Uterus (tissue), 3 donors: ENCODE measurements at regions not wholly inside any gene's neighbourhood (a gene's known extent, or its start where the extent isn't known, plus 50 kb on each side); places are given as distances from the start of the nearest gene placed in this dataset.

Experiments used
- DNase-seq, 2 donors: peaks; one replicate each; pipeline ENCODE4 v3.0.0-alpha.2; 2019 to 2020
- H3K27ac ChIP-seq, 2 donors: fragments of 200-600 bp; sonication (generic); 1 replicate in 1 of 2; 2 replicates in 1 of 2; pipeline ENCODE4 v1.5.1; 2016 to 2018
- H3K27me3 ChIP-seq, 2 donors: fragments of 200-600 bp; sonication (generic); one replicate each; pipeline ENCODE4 v1.5.1; 2018 to 2019; ENCODE audit warnings: control low read depth in 1 of 2
- H3K36me3 ChIP-seq, 2 donors: fragments of 200-600 bp; sonication (generic); one replicate each; pipeline ENCODE4 v1.5.1; 2019; ENCODE audit warnings: control low read depth in 1 of 2
- H3K4me1 ChIP-seq, 2 donors: fragments of 200-600 bp; sonication (generic); one replicate each; pipeline ENCODE4 v1.5.1; 2018 to 2019; ENCODE audit warnings: control low read depth in 1 of 2
- H3K4me3 ChIP-seq, 2 donors: fragments of 200-600 bp; sonication (generic); 1 replicate in 1 of 2; 2 replicates in 1 of 2; pipeline ENCODE4 v1.5.1; 2018 to 2019; ENCODE audit warnings: mild to moderate bottlenecking in 1 of 2
- H3K9me3 ChIP-seq, 2 donors: fragments of 200-600 bp; sonication (generic); one replicate each; pipeline ENCODE4 v1.5.1; 2019; ENCODE audit warnings: control low read depth in 1 of 2
- POLR2A ChIP-seq, 2 donors: fragments of 450-650 bp; IDR thresholded peaks; one replicate each; pipeline ENCODE4 v1.6.1; 2016; ENCODE audit warnings: antibody characterized with exemption in 2 of 2, mild to moderate bottlenecking in 1 of 2, moderate library complexity in 1 of 2
- intact Hi-C: fragments of 100-400 bp; cut with DNase I; formaldehyde crosslinking; loops from one replicate; pipeline ENCODE4 v1.15.1; 2023; ENCODE audit warnings: low total_unique reads
- TF ChIP-seq, protein P1 (sequence below), 4 experiments: fragments of 200-600 bp in 2 of 4; fragments of 450-650 bp in 2 of 4; sonication (generic) in 2 of 4; IDR thresholded peaks; one replicate each; pipeline ENCODE4 v1.5.1; 2016 to 2019; ENCODE audit warnings: antibody characterized with exemption in 4 of 4, mild to moderate bottlenecking in 2 of 4, moderate library complexity in 1 of 4
- donor health status: DM: yes; HTN: yes; CAD: no.

DNA sequence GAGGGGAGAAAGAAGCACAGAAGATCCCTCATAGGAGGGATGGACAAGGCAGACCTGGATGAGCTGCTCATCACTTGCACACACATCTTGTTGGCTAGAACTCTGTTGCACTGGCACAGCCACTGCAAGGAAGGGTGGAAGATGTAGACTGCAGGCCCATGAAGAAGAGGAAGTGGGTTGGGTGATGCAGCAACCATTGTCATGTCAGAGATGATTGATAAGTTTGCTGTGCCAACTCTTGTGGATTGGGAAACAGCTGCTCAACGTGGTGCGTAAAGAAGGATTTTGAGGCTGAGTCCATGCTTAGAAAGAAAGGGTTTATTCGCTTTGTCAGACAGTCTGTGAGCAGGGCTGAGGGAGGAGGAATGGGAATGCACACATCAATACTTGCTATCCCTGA lies 161.4 kb upstream of the MPHOSPH6 start:
- DNase-seq, result no peak
- no peaks in the 10 kb centered on the region for H3K9me3 ChIP-seq
- no peak overlapping the region for H3K4me3 ChIP-seq
- intact Hi-C loops, result no loop called here
- TF ChIP-seq, protein P1, sequence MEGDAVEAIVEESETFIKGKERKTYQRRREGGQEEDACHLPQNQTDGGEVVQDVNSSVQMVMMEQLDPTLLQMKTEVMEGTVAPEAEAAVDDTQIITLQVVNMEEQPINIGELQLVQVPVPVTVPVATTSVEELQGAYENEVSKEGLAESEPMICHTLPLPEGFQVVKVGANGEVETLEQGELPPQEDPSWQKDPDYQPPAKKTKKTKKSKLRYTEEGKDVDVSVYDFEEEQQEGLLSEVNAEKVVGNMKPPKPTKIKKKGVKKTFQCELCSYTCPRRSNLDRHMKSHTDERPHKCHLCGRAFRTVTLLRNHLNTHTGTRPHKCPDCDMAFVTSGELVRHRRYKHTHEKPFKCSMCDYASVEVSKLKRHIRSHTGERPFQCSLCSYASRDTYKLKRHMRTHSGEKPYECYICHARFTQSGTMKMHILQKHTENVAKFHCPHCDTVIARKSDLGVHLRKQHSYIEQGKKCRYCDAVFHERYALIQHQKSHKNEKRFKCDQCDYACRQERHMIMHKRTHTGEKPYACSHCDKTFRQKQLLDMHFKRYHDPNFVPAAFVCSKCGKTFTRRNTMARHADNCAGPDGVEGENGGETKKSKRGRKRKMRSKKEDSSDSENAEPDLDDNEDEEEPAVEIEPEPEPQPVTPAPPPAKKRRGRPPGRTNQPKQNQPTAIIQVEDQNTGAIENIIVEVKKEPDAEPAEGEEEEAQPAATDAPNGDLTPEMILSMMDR (IDR thresholded peaks at IDR 0.05), result no peak
- TF ChIP-seq POLR2A (IDR thresholded peaks at IDR 0.05), result no peak
- no peaks in the 10 kb centered on the region for H3K4me1 ChIP-seq
- H3K27ac ChIP-seq, result no peak overlapping the region
- H3K27me3 ChIP-seq, result no peaks in the 10 kb centered on the region
- no peaks in the 10 kb centered on the region for H3K36me3 ChIP-seq

DNA sequence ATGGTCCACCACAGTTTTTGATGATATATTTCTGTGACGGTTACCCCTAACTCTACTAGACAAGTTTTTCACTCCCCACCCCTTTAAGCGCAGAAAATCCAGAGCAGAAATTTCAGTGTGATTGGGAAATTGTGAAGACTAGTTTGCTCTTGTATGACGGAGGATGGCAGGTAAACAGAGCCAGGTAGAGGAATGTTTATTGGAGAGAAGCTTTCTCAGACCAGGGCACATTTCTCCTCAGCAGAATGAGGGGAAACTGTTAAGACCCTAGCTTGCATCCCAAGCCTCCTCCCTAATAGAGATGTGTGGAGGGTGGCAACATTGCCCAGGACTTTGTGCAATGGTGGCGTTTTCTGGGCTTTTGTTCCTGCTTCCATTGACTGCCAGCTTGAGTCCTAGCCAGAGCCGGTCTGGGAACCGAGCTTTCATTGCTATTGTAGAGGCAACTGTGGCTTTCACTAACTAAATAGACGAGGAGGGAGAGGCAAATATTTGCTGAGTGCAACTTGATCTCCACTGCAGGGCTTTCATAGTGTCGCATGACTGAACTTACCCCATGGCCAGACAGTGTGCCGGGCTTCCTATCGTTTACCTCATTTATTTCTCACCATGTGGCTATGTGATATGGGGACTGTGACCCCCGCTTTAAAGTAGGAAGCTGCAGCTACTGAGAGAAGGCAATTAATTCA lies 159.6 kb upstream of the MPHOSPH6 start:
- Histone ChIP-seq H3K9me3 (no peaks in the 10 kb centered on the region), H3K4me3 (no peak overlapping the region), H3K27me3 (no peaks in the 10 kb centered on the region), H3K36me3 (no peaks in the 10 kb centered on the region), H3K27ac (no peak overlapping the region), H3K4me1 (no peaks in the 10 kb centered on the region)
- no peak for DNase-seq
- TF ChIP-seq, protein P1 (IDR thresholded peaks at IDR 0.05), result no peak
- TF ChIP-seq POLR2A (IDR thresholded peaks at IDR 0.05), result no peak
- intact Hi-C loops, result no loop called here

DNA sequence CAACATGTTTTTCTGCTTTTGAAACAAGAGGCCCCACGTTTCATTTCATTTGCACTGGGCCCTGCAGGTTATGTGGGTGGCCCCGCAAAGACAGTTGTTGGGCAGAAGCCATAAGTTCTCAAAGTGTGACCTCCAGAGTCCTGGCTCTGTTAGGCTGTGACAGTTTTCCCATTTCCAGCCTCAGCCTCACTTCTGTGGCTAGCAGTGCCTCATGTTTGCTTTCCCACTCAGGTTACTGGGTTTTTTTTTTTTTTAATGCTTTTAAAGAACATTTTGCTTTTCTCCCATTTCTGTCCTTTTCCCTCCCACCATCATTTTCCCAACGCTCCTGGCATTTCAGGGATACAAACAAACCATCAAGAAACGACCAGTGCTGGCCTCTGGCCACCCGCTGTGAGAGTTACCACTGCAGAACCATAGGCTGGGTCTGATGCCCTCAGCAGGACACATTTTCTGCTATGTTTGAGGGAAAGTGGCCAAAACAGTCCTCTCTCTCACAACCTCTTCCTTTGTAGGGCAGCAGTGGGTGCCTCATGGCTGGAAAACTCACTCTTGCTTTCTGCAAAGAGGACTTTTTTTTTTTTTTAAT lies 159.0 kb upstream of the MPHOSPH6 start:
- Histone ChIP-seq H3K4me3 (no peak overlapping the region), H3K36me3 (no peaks in the 10 kb centered on the region), H3K27ac (no peak overlapping the region), H3K9me3 (no peaks in the 10 kb centered on the region), H3K4me1 (no peaks in the 10 kb centered on the region), H3K27me3 (no peaks in the 10 kb centered on the region)
- intact Hi-C loops, result no loop called here
- TF ChIP-seq POLR2A (IDR thresholded peaks at IDR 0.05), result no peak
- TF ChIP-seq, protein P1 (IDR thresholded peaks at IDR 0.05), result no peak
- no peak for DNase-seq

DNA sequence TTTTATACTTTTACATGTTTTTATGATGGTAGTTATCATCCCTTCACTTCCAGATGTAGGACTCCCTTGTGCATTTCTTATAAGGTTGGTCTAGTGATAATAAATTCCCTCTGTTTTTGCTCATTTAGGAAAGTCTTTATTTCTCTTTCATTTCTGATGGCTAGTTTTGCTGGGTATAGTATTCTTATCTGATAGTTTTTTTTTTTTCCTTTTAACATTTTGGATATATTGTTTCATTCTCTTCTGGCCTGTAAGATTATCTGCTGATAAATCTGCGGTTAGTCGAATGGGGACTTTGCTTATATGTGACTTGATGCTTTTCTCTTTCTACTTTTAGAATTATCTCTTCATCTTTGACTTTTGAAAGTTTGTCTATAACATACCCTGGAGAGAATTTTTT lies 153.1 kb upstream of the MPHOSPH6 start:
- H3K27me3 ChIP-seq, result no peaks in the 10 kb centered on the region

DNA sequence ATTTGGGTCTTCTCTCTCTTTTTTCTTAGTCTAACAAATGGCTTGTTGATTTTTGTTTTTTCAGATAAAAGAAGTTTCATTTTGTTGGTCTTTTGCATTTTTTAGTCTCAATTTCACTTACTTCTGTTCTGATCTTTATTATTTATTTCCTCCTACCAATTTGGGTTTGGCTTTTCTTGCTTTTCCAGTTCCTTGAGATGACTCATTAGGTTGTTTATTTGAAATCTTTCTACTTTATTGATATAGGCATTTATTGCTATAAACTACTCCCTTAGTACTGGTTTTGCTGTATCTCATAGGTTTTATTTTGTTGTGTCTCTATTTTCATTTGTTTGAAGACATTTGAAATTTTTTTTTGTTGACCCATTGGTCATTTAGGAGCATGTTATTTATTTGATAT lies 152.2 kb upstream of the MPHOSPH6 start:
- Histone ChIP-seq H3K27ac (no peak overlapping the region), H3K4me3 (no peak overlapping the region), H3K4me1 (no peaks in the 10 kb centered on the region), H3K27me3 (no peaks in the 10 kb centered on the region), H3K9me3 (no peaks in the 10 kb centered on the region), H3K36me3 (no peaks in the 10 kb centered on the region)
- no peak for DNase-seq
- TF ChIP-seq, protein P1 (IDR thresholded peaks at IDR 0.05), result no peak
- no peak for TF ChIP-seq POLR2A (IDR thresholded peaks at IDR 0.05)
- intact Hi-C loops, result no loop called here

More for the DNA sequence above, 153.1 kb upstream of the MPHOSPH6 start:
- DNase-seq, result no peak
- Histone ChIP-seq H3K27ac (no peak overlapping the region), H3K9me3 (no peaks in the 10 kb centered on the region), H3K4me1 (no peaks in the 10 kb centered on the region), H3K4me3 (no peak overlapping the region), H3K36me3 (no peaks in the 10 kb centered on the region)
- intact Hi-C loops, result no loop called here
- TF ChIP-seq POLR2A (IDR thresholded peaks at IDR 0.05), result no peak
- TF ChIP-seq, protein P1 (IDR thresholded peaks at IDR 0.05), result no peak
